ENCODE measurements at regions not wholly inside any gene's neighbourhood (a gene's known extent, or its start where the extent isn't known, plus 50 kb on each side); places are given as distances from the start of the nearest gene placed in this dataset.

DNA sequence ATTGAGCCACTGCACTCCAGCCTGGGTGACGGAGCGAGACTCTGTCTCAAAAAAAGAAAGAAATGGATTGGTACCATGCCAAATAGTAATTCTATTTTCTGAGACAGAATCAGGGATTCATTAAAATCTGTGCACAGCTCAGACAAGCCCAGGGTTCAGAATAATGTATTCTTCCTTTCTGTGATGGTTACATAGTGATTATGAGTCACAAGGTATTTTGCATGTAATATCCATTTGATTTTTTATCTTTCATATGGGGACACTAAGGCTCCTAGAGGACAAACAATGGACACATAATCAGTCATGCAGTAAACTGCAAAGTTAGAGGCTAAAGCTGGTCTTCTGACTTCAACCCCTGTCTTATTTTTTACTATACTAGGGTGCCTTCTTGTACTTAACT is 156.8 kb upstream of the COL8A1 start:
- TF ChIP-seq, protein P1, sequence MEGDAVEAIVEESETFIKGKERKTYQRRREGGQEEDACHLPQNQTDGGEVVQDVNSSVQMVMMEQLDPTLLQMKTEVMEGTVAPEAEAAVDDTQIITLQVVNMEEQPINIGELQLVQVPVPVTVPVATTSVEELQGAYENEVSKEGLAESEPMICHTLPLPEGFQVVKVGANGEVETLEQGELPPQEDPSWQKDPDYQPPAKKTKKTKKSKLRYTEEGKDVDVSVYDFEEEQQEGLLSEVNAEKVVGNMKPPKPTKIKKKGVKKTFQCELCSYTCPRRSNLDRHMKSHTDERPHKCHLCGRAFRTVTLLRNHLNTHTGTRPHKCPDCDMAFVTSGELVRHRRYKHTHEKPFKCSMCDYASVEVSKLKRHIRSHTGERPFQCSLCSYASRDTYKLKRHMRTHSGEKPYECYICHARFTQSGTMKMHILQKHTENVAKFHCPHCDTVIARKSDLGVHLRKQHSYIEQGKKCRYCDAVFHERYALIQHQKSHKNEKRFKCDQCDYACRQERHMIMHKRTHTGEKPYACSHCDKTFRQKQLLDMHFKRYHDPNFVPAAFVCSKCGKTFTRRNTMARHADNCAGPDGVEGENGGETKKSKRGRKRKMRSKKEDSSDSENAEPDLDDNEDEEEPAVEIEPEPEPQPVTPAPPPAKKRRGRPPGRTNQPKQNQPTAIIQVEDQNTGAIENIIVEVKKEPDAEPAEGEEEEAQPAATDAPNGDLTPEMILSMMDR (IDR thresholded peaks at IDR 0.05), result no peak
- no peak for TF ChIP-seq POLR2A (IDR thresholded peaks at IDR 0.05)
- no peak for TF ChIP-seq EP300 (IDR thresholded peaks at IDR 0.05)

All from stomach (tissue), 4 donors.